Sigmoid colon (tissue), 4 donors: ENCODE measurements at regions not wholly inside any gene's neighbourhood (a gene's known extent, or its start where the extent isn't known, plus 50 kb on each side); places are given as distances from the start of the nearest gene placed in this dataset.

Source experiments
- EP300 ChIP-seq, 4 donors: sonication (generic); formaldehyde crosslinking; IDR thresholded peaks; one replicate each; pipeline ENCODE4 v1.6.1; 2017; ENCODE audit warnings: antibody characterized with exemption in 4 of 4
- POLR2A ChIP-seq, 2 donors: fragments of 450-650 bp; IDR thresholded peaks; one replicate each; pipeline ENCODE4 v1.6.1; 2016; ENCODE audit warnings: antibody characterized with exemption in 2 of 2, mild to moderate bottlenecking in 2 of 2, moderate library complexity in 2 of 2
- TF ChIP-seq, protein P1 (sequence below), 4 experiments: fragments of 450-650 bp in 3 of 4; fragments of 200-600 bp in 1 of 4; IDR thresholded peaks; one replicate each; pipeline ENCODE4 v1.5.1; 2016 to 2019; ENCODE audit warnings: antibody characterized with exemption in 4 of 4, mild to moderate bottlenecking in 3 of 4, moderate library complexity in 2 of 4

DNA sequence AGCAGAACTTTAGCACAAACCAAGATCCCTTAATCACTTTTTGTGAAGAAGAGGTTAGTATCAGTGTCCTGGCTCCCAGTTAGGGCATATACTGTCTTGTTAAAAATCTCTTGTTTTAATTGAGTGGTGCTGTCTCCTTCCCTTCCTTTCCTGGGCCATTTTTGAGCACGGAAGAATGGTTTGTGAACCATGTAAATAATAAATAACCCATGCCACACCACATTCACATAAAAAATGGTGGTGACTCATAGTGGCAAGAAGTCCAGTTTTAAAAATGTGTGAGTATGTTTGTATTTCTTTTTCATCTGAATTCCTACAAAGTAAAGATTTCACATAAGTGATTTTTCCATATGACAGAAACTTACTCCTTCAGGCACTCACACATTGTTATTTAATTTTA, 59.1 kb upstream of the SPRED1 start:
- TF ChIP-seq, protein P1, sequence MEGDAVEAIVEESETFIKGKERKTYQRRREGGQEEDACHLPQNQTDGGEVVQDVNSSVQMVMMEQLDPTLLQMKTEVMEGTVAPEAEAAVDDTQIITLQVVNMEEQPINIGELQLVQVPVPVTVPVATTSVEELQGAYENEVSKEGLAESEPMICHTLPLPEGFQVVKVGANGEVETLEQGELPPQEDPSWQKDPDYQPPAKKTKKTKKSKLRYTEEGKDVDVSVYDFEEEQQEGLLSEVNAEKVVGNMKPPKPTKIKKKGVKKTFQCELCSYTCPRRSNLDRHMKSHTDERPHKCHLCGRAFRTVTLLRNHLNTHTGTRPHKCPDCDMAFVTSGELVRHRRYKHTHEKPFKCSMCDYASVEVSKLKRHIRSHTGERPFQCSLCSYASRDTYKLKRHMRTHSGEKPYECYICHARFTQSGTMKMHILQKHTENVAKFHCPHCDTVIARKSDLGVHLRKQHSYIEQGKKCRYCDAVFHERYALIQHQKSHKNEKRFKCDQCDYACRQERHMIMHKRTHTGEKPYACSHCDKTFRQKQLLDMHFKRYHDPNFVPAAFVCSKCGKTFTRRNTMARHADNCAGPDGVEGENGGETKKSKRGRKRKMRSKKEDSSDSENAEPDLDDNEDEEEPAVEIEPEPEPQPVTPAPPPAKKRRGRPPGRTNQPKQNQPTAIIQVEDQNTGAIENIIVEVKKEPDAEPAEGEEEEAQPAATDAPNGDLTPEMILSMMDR (IDR thresholded peaks at IDR 0.05) = no peak
- TF ChIP-seq POLR2A (IDR thresholded peaks at IDR 0.05) (no peak), EP300 (IDR thresholded peaks at IDR 0.05) (no peak)
